Activated T-helper 9 cell treated with anti-CD3 and anti-CD28 coated beads, Interleukin-2, amount 50 U/mL, for 16 hours (primary cell): ENCODE measurements at regions not wholly inside any gene's neighbourhood (a gene's known extent, or its start where the extent isn't known, plus 50 kb on each side); places are given as distances from the start of the nearest gene placed in this dataset.

Source experiments
- DNase-seq: peaks from one replicate; pipeline ENCODE4 v3.0.0-alpha.2; 2020; ENCODE audit warnings: low read depth

- no peak for DNase-seq
Measured at GRCh38 chr6:87936065-87936464, 111.6 kb upstream of the SPACA1 start.

GRCh38 chr6:87935196-87935595 lies 112.4 kb upstream of the SPACA1 start:
- DNase-seq = no peak

GRCh38 chr6:87932361-87932760 lies 115.3 kb upstream of the SPACA1 start:
- DNase-seq = no peak

GRCh38 chr6:87929843-87930288 lies 117.8 kb upstream of the SPACA1 start:
- peak; percentile 22 for DNase-seq

- no peak for DNase-seq
Measured at GRCh38 chr6:87926687-87927086, 121.0 kb upstream of the SPACA1 start.

GRCh38 chr6:87926072-87926471 lies 121.6 kb upstream of the SPACA1 start:
- no peak for DNase-seq

GRCh38 chr6:87925373-87926060 lies 122.1 kb upstream of the SPACA1 start:
- DNase-seq = no peak

GRCh38 chr6:87923389-87924050 lies 124.1 kb upstream of the SPACA1 start:
- DNase-seq = no peak

GRCh38 chr6:87922947-87923330 lies 124.7 kb upstream of the SPACA1 start:
- DNase-seq = no peak

GRCh38 chr6:87922196-87922946 lies 125.3 kb upstream of the SPACA1 start:
- no peak for DNase-seq

GRCh38 chr6:87921034-87921433 lies 126.6 kb upstream of the SPACA1 start:
- no peak for DNase-seq

GRCh38 chr6:87920245-87920644 lies 127.4 kb upstream of the SPACA1 start:
- no peak for DNase-seq

- DNase-seq = no peak
Measured at GRCh38 chr6:87919416-87919815, 128.2 kb upstream of the SPACA1 start.

GRCh38 chr6:87919001-87919400 lies 128.6 kb upstream of the SPACA1 start:
- no peak for DNase-seq

- DNase-seq = no peak
Measured at GRCh38 chr6:87918461-87918941, 129.1 kb upstream of the SPACA1 start.

- DNase-seq = no peak
Measured at GRCh38 chr6:87917886-87918285, 129.8 kb upstream of the SPACA1 start.

- no peak for DNase-seq
Measured at GRCh38 chr6:87916446-87916845, 131.2 kb upstream of the SPACA1 start.

- no peak for DNase-seq
Measured at GRCh38 chr6:87914637-87915395, 132.8 kb upstream of the SPACA1 start.

- DNase-seq = no peak
Measured at GRCh38 chr6:87913974-87914373, 133.7 kb upstream of the SPACA1 start.

GRCh38 chr6:87912102-87912501 lies 135.5 kb upstream of the SPACA1 start:
- no peak for DNase-seq

GRCh38 chr6:87909849-87910248 lies 137.8 kb upstream of the SPACA1 start:
- DNase-seq = no peak
